ENCODE measurements at regions not wholly inside any gene's neighbourhood (a gene's known extent, or its start where the extent isn't known, plus 50 kb on each side); places are given as distances from the start of the nearest gene placed in this dataset.

DNA sequence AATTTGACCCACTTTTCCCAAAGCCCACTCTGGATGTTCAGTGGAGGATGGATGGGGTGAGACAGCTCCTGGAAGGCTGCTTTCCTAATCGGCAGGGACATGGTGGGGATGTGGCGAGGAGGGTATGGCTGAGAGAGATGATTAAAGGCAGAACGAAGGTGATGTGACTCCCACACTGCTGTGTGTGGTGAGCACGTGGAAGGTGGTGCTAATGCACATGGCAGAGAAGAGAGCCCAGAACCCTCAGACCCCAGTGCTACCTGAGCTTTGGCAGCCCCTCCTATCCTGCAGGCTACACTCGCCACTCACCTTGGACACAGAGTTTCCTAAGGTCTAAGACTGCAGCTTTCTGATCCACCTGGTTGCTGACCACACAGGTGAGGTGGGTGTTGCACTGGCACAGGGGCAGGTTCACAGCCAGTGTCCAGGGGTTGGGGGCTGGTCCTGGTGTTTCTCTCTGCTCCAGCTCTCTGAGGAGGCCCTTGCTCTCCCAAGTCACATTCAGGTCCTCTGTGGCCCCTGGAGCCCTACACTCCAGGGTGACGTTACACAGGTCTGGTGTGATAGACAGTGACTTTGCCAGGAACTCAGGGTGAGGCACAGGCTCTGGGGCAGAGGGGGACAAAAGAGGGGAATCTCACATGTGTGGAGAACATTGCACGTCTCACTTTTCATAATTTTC lies 151.4 kb upstream of the ETV3 start:
- no peak for DNase-seq (ENCODE audit: low read depth in 2 of 2)

- DNase-seq (ENCODE audit: low read depth in 2 of 2) = no peak
Observed at GRCh38 chr1:157288996-157289395, 150.8 kb upstream of the ETV3 start.

GRCh38 chr1:157288492-157288891 lies 150.3 kb upstream of the ETV3 start:
- DNase-seq (ENCODE audit: low read depth in 2 of 2) = no peak

DNA sequence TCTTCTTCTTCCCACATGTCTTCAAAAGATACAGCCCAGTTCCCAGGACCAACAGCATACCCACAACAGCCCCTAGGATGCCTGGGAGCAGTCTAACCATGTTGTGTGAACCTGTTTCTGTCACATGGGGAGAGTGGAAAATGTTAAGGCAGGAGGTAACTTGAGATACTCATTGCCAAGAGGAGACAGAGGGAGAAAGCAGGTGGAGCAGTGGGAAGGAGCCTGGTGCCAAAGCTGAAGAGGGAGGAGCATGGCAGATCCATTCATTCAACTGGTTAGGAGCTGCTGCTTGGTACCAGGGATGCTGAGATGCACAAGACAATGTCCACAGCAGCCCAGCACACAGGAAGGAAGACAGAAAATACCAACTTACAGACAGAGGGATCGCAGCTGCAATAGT lies 149.8 kb upstream of the ETV3 start:
- no peak for DNase-seq (ENCODE audit: low read depth in 2 of 2)

DNA sequence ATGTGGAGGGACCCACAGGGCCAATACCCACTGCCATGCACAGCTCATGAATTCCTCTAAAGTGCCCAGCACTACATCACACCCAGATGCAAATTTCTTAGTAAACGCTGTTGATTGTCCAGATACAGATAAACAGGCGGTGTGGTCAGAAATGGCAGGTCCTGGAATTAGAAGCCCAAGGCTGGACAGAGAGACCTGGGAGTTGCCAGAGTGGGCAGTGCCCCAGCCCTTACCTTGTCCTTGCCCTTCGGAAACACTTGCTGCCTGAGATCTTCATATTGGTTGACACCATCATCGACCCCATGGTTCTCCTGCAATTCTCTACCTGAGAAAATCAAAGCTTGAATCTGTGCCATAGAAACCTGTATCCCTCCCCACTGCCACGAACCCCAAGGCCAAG lies 149.3 kb upstream of the ETV3 start:
- no peak for DNase-seq (ENCODE audit: low read depth in 2 of 2)

- DNase-seq (ENCODE audit: low read depth in 2 of 2) = no peak
Observed at GRCh38 chr1:157286646-157287420, 148.6 kb upstream of the ETV3 start.

DNA sequence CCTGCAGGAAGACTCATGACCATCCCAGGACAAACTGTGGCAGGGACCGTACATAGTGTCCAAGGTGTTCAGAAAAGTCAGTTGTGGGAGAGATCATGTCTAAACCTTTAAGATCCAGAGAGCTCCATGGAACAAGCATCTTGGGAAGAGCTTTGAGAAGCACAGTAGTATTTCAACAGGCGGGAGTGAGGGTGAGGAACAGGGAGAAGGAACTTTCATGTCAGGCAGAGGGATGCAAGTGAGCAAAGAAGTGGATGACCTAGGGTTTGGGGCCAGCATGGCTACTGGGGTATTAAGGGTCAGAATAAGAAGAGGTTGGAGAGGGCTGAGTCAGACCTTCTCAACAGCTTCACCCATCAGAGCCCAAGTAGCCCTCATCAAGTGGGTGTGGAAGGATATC lies 147.9 kb upstream of the ETV3 start:
- DNase-seq (ENCODE audit: low read depth in 2 of 2) = no peak

DNA sequence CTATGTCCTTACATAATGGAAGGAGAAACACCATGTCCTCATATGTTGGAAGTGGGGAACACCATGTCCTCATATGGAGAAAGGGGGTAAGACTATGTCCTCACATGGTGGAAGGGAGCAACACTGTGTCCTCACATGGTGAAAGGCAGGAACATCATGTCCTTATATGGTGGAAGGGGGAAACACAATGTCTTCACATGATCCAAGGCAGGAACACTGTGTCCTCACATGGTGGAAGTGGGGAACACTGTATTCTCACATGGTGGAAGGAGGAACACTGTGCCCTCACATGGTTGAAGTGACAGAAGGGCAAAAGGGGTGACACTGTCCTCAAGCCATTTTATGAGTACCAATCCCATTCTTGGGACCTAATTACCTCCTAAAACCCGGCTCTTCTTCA lies 146.3 kb upstream of the ETV3 start:
- no peak for DNase-seq (ENCODE audit: low read depth in 2 of 2)

- DNase-seq (ENCODE audit: low read depth in 2 of 2) = no peak
Observed at GRCh38 chr1:157279802-157280140, 141.6 kb upstream of the ETV3 start.

- DNase-seq (ENCODE audit: low read depth in 2 of 2) = no peak
Observed at GRCh38 chr1:157279138-157279801, 141.1 kb upstream of the ETV3 start.

- no peak for DNase-seq (ENCODE audit: low read depth in 2 of 2)
Observed at GRCh38 chr1:157278383-157279137, 140.4 kb upstream of the ETV3 start.

- no peak for DNase-seq (ENCODE audit: low read depth in 2 of 2)
Observed at GRCh38 chr1:157277913-157278312, 139.7 kb upstream of the ETV3 start.

DNA sequence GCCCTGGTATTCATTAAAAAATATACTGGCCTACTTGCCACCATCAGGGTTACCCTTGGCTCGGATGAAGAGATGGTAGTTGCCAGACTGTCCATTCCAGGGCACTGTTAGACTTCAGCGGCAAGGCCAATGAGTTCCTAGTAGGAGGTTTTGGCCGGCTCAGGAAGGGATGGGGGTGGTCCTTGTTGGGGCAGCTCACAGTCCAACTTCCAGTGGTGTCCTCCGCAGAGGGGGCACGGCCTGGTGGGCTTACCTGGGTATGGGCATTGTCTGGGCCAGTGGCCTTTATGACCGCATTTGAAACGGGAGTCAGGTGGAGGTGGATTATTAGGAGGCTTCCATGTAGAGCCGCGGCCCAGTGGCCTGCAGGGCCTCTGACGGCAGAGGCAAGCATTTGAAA lies 139.1 kb upstream of the ETV3 start:
- no peak for DNase-seq (ENCODE audit: low read depth in 2 of 2)

- DNase-seq (ENCODE audit: low read depth in 2 of 2) = no peak
Observed at GRCh38 chr1:157274698-157275534, 136.7 kb upstream of the ETV3 start.

DNA sequence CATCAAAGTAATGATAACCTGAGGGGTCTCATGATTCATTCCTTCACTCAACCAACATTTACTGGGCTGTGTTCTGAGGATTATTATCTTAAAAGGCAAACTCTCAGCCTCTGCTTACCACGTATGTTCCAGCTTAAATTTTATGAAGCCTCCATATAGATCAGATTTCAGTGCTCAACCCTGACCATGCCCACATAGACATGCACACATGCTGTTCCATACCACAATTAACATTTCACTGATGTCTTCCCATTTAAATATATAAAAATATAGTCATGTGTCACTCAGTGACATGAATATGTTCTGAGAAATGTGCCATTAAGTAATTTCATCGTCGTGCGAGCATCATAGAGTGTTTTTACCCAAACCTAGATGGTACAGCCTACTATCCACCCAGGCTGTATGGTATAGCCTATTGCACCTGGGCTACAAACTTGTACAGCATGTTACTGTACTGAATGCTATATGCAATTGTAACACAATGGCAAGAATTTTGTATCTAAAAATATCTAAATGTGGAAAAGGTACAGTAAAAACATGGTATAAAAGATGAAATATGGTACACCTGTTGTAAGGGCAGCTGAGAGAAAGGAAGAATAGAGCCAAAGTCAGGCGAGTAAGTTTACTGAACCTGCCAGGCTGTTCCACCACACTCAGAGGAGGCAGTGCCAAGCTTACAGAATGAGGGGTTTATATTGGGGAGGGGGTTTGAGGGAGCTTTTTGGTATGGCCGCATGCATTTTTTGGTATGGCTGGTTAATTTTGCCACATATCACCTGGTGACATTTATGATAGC lies 134.7 kb upstream of the ETV3 start:
- no peak for DNase-seq (ENCODE audit: low read depth in 2 of 2)

- DNase-seq (ENCODE audit: low read depth in 2 of 2) = no peak
Observed at GRCh38 chr1:157272264-157272663, 134.1 kb upstream of the ETV3 start.

DNA sequence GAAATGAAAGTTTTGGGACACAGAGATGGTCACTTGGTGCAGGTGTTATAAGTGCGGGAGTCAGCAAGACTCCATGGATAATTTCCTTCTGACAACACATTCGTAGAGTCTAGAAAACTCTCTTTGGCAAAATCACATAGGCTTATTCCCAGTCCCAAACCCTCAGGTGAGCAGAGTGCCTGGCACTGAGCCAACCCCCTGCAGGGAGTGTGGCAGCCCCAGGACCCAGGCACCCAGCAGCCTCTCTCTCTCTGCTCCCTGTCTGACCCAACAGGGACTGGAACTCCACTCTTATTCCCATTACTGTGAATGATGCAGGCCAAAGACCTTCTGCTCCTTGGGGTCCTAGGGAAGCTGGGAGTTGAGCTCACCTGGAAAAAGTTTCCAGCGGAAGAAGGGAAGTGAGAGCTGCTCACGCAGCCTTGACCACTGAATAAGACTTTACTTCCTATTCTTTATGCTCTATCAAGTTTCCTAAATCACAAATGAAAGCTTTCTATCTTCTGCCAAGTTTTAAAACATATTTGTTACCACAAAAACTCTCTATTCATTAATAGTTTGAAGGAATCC lies 132.6 kb upstream of the ETV3 start:
- no peak for DNase-seq (ENCODE audit: low read depth in 2 of 2)

GRCh38 chr1:157269656-157270375 lies 131.6 kb upstream of the ETV3 start:
- no peak for DNase-seq (ENCODE audit: low read depth in 2 of 2)

DNA sequence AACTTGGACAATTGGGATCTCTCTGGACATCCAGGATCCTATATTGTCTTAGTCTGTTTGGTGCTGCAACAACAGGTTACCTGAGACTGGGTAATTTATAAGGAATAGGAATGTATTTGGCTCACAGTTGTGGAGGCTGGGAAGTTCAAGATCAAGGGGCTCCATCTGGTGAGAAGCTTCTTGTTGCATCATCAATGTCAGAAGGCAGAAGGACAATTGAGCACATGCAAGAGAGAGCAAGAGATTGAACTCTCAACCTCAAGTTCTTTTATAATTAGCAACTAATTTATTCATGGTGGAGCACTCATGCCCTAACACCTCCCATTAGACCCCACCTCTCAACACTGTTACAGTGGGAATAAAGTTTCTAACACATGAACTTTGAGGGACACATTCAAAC lies 124.7 kb upstream of the ETV3 start:
- no peak for DNase-seq (ENCODE audit: low read depth in 2 of 2)

DNA sequence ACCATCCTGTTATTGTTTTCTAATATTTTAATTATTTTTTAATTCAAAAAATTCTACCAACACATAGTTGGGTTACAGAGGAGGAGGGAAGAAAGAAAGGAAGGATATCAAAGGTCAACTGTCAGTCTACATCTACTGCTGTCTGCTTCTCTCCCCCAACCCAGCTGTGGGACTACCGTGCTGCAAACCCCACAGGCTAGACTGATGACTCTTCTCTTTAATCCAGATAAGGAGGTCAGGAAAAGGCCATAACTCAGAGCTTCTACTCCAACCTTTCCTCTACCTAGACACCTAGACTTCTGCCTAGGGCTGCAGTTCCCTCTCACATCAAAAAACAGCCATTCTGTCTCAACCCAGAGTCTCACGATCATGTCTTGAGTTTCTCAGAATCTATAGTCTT lies 124.2 kb upstream of the ETV3 start:
- DNase-seq (ENCODE audit: low read depth in 2 of 2) = no peak
